H1 (cell line): ENCODE measurements at regions not wholly inside any gene's neighbourhood (a gene's known extent, or its start where the extent isn't known, plus 50 kb on each side); places are given as distances from the start of the nearest gene placed in this dataset.

Experiments used
- CTCF ChIA-PET: fragments of 300-600 bp; sonication (Branson Sonifier 250); formaldehyde crosslinking; loops from one replicate; lab custom pipeline; 2021; ENCODE audit not compliant: partially characterized antibody; lab: Charles Lee
- POLR2A ChIA-PET: fragments of 300-600 bp; sonication (Branson Sonifier 250); formaldehyde crosslinking; loops from one replicate; lab custom pipeline; 2021; ENCODE audit warnings: inconsistent platforms; ENCODE audit not compliant: partially characterized antibody; lab: Charles Lee
- DNase-seq, 2 experiments: peaks; one replicate each; pipeline versions ENCODE4 v3.0.0 to v3.0.0-alpha.2; 2010 to 2022; ENCODE audit warnings: low spot score in 2 of 2, low read depth in 1 of 2, mixed read lengths in 1 of 2
- FAIRE-seq: peaks from 2 replicates; lab custom pipeline; 2011; peaks lifted over from hg19 to GRCh38; lab: Jason Lieb, UNC
- H2AFZ ChIP-seq: 2 replicates; pipeline ENCODE4 v1.8.1; 2012; ENCODE audit warnings: low read length, inconsistent platforms
- H2AK5ac ChIP-seq: 2 replicates; pipeline ENCODE4 v1.6.1; 2013; ENCODE audit warnings: low read depth, low read length
- H2BK120ac ChIP-seq: replicated peaks from 2 replicates; pipeline ENCODE3; 2013; ENCODE audit warnings: low read depth, low read length, inconsistent platforms
- H2BK12ac ChIP-seq: 2 replicates; pipeline ENCODE4 v1.6.1; 2013; ENCODE audit warnings: low read depth, low read length
- H2BK15ac ChIP-seq: 2 replicates; pipeline ENCODE4 v1.6.1; 2013; ENCODE audit warnings: low read length
- H2BK20ac ChIP-seq: 2 replicates; pipeline ENCODE4 v1.6.1; 2013; ENCODE audit warnings: low read length
- H2BK5ac ChIP-seq: 2 replicates; pipeline ENCODE4 v1.6.1; 2013; ENCODE audit warnings: low read depth, low read length
- H3K14ac ChIP-seq: 2 replicates; pipeline ENCODE4 v1.6.1; 2013; ENCODE audit warnings: inconsistent platforms; ENCODE audit not compliant: insufficient read length
- H3K18ac ChIP-seq: 2 replicates; pipeline ENCODE4 v1.6.1; 2013; ENCODE audit warnings: low read length; ENCODE audit errors: extremely low read depth
- H3K23ac ChIP-seq: 2 replicates; pipeline ENCODE4 v1.6.1; 2013; ENCODE audit warnings: inconsistent platforms; ENCODE audit not compliant: insufficient read length
- H3K23me2 ChIP-seq: 2 replicates; pipeline ENCODE4 v1.6.1; 2013; ENCODE audit warnings: low read depth, low read length
- H3K27ac ChIP-seq: 2 replicates; pipeline ENCODE4 v1.6.1; 2011; ENCODE audit warnings: low read depth, low read length, inconsistent platforms
- H3K27me3 ChIP-seq, 4 experiments: replicated peaks in 1 of 4; 1 replicate in 1 of 4; 2 replicates in 3 of 4; pipeline versions ENCODE4 v1.6.1 to v1.8.1; 2011 to 2013; ENCODE audit warnings: low read length in 3 of 4, mild to moderate bottlenecking in 3 of 4, inconsistent platforms in 2 of 4, mixed read lengths in 2 of 4, moderate library complexity in 1 of 4; ENCODE audit not compliant: control insufficient read depth in 3 of 4, insufficient read depth in 3 of 4; ENCODE audit errors: extremely low read depth in 1 of 4
- H3K36me3 ChIP-seq, 4 experiments: 2 replicates each; pipeline versions ENCODE4 v1.6.1 to v1.8.1; 2011 to 2013; ENCODE audit warnings: mild to moderate bottlenecking in 4 of 4, low read length in 3 of 4, moderate library complexity in 2 of 4, control low read depth in 1 of 4, inconsistent platforms in 1 of 4; ENCODE audit not compliant: insufficient read depth in 4 of 4, control insufficient read depth in 2 of 4
- H3K4ac ChIP-seq: replicated peaks from 2 replicates; pipeline ENCODE3; 2013; ENCODE audit warnings: low read length, low read depth, mixed read lengths, inconsistent platforms; ENCODE audit not compliant: insufficient read length
- H3K4me1 ChIP-seq, 4 experiments: replicated peaks in 1 of 4; 1 replicate in 1 of 4; 2 replicates in 3 of 4; pipeline versions ENCODE4 v1.6.1 to v1.8.1; 2011 to 2013; ENCODE audit warnings: low read length in 3 of 4, inconsistent platforms in 2 of 4, mixed read lengths in 1 of 4; ENCODE audit not compliant: insufficient read depth in 4 of 4, control insufficient read depth in 3 of 4
- H3K4me2 ChIP-seq, 2 experiments: 2 replicates each; pipeline versions ENCODE4 v1.6.1 to v1.8.1; 2011 to 2013; ENCODE audit warnings: low read depth in 2 of 2, low read length in 2 of 2, control low read depth in 1 of 2, inconsistent platforms in 1 of 2, mild to moderate bottlenecking in 1 of 2; ENCODE audit not compliant: insufficient read depth in 1 of 2
- H3K4me3 ChIP-seq, 4 experiments: fragments of 200-600, 300-600 bp in 1 of 4; sonication (generic), shearing (Covaris generic), sonication (Bioruptor Twin) in 1 of 4; 2 replicates each; pipeline versions ENCODE4 v1.5.1 to v1.8.1; 2011 to 2016; ENCODE audit warnings: low read length in 4 of 4, low read depth in 3 of 4, control low read depth in 2 of 4, inconsistent platforms in 2 of 4, mild to moderate bottlenecking in 2 of 4, mixed read lengths in 1 of 4, moderate library complexity in 1 of 4; ENCODE audit not compliant: insufficient read depth in 2 of 4; ENCODE audit errors: extremely low read depth in 1 of 4
- H3K56ac ChIP-seq: replicated peaks from 2 replicates; pipeline ENCODE3; 2013; ENCODE audit warnings: low read depth, mild to moderate bottlenecking, mixed read lengths, low read length, inconsistent platforms; ENCODE audit not compliant: insufficient read length
- H3K79me1 ChIP-seq: 2 replicates; pipeline ENCODE4 v1.6.1; 2013; ENCODE audit warnings: low read depth, low read length, control low read depth
- H3K79me2 ChIP-seq, 2 experiments: 2 replicates each; pipeline versions ENCODE4 v1.6.1 to v1.8.1; 2012 to 2013; ENCODE audit warnings: low read length in 2 of 2, mild to moderate bottlenecking in 2 of 2, inconsistent platforms in 1 of 2; ENCODE audit not compliant: insufficient read depth in 2 of 2, control insufficient read depth in 1 of 2
- H3K9ac ChIP-seq, 4 experiments: replicated peaks in 1 of 4; 1 replicate in 1 of 4; 2 replicates in 3 of 4; pipeline versions ENCODE4 v1.6.1 to v1.8.1; 2011 to 2013; ENCODE audit warnings: low read depth in 3 of 4, low read length in 3 of 4, control low read depth in 2 of 4, mild to moderate bottlenecking in 2 of 4, moderate library complexity in 2 of 4, inconsistent platforms in 1 of 4; ENCODE audit errors: extremely low read depth in 1 of 4
- H3K9me3 ChIP-seq, 2 experiments: 2 replicates each; pipeline versions ENCODE4 v1.6.1 to v1.8.1; 2012 to 2013; ENCODE audit warnings: mild to moderate bottlenecking in 2 of 2, moderate library complexity in 2 of 2, control low read depth in 1 of 2, inconsistent platforms in 1 of 2, low read depth in 1 of 2, low read length in 1 of 2, mixed read lengths in 1 of 2; ENCODE audit not compliant: insufficient read depth in 2 of 2
- H4K20me1 ChIP-seq, 2 experiments: replicated peaks in 1 of 2; 2 replicates each; pipeline versions ENCODE3 to v1.8.1; 2011 to 2013; ENCODE audit warnings: inconsistent platforms in 2 of 2, low read length in 2 of 2, mild to moderate bottlenecking in 1 of 2; ENCODE audit not compliant: insufficient read depth in 2 of 2, control insufficient read depth in 1 of 2
- H4K5ac ChIP-seq: 2 replicates; pipeline ENCODE4 v1.6.1; 2013; ENCODE audit warnings: low read length, low read depth, mixed read lengths, inconsistent platforms; ENCODE audit not compliant: insufficient read length
- H4K8ac ChIP-seq: 2 replicates; pipeline ENCODE4 v1.8.0; 2013; ENCODE audit warnings: mild to moderate bottlenecking, moderate library complexity, low read length, inconsistent platforms; ENCODE audit not compliant: insufficient read depth; ENCODE audit errors: extremely low read depth
- H4K91ac ChIP-seq: replicated peaks from 2 replicates; pipeline ENCODE3; 2013; ENCODE audit warnings: low read length, mixed read lengths, inconsistent platforms; ENCODE audit not compliant: insufficient read length
- ASH2L ChIP-seq: fragments of 200-600, 300-600 bp; sonication (generic); IDR thresholded peaks from one replicate; pipeline ENCODE4 v1.7.1; 2017; ENCODE audit warnings: low read length
- BRCA1 ChIP-seq: IDR thresholded peaks from 2 replicates; pipeline ENCODE4 v1.6.1; 2012; ENCODE audit warnings: low read depth, low read length, improper control_type of control experiment
- CBX5 ChIP-seq: fragments of 300-800, 300-1000 bp; sonication (generic); IDR thresholded peaks from 2 replicates; pipeline ENCODE4 v1.7.1; 2016; ENCODE audit warnings: antibody characterized with exemption, low read length, low read depth
- CBX8 ChIP-seq: fragments of 300-800, 300-1000 bp; sonication (generic); IDR thresholded peaks from 2 replicates; pipeline ENCODE4 v1.7.1; 2016; ENCODE audit warnings: low read depth, low read length, borderline replicate concordance
- CHD1 ChIP-seq: IDR thresholded peaks from 2 replicates; pipeline ENCODE4 v1.6.1; 2012; ENCODE audit warnings: low read depth, low read length, improper control_type of control experiment
- CHD2 ChIP-seq: IDR thresholded peaks from 2 replicates; pipeline ENCODE4 v1.6.1; 2012; ENCODE audit warnings: low read length, improper control_type of control experiment
- EP300 ChIP-seq, 2 experiments: IDR thresholded peaks; 1 replicate in 1 of 2; 2 replicates in 1 of 2; pipeline ENCODE4 v1.6.1; 2011 to 2012; ENCODE audit warnings: low read depth in 2 of 2, low read length in 2 of 2, mild to moderate bottlenecking in 2 of 2, borderline replicate concordance in 1 of 2, inconsistent platforms in 1 of 2, moderate library complexity in 1 of 2
- FOSL1 ChIP-seq: IDR thresholded peaks from 2 replicates; pipeline ENCODE4 v1.6.1; 2011; ENCODE audit warnings: mild to moderate bottlenecking, low read depth, low read length, moderate library complexity; ENCODE audit not compliant: insufficient read depth
- JUN ChIP-seq: IDR thresholded peaks from 2 replicates; pipeline ENCODE4 v1.6.1; 2011; ENCODE audit warnings: low read depth, mild to moderate bottlenecking, improper control_type of control experiment, low read length
- KDM4A ChIP-seq: IDR thresholded peaks from one replicate; pipeline ENCODE4 v1.7.1; 2012; ENCODE audit warnings: low read depth, mild to moderate bottlenecking, moderate library complexity, low read length, inconsistent platforms; ENCODE audit not compliant: severe bottlenecking
- SIN3A ChIP-seq, 2 experiments: IDR thresholded peaks in 1 of 2; conservative IDR thresholded peaks in 1 of 2; 2 replicates each; pipeline ENCODE4 v1.6.1; 2011 to 2012; ENCODE audit warnings: low read length in 2 of 2, improper control_type of control experiment in 1 of 2, low read depth in 1 of 2, mild to moderate bottlenecking in 1 of 2
- SIX5 ChIP-seq: IDR thresholded peaks from 2 replicates; pipeline ENCODE4 v1.6.1; 2011; ENCODE audit warnings: mild to moderate bottlenecking, low read depth, low read length
- SUZ12 ChIP-seq: fragments of 200-600 bp; sonication (generic); IDR thresholded peaks from 2 replicates; pipeline ENCODE4 v1.6.1; 2012; ENCODE audit warnings: mild to moderate bottlenecking, inconsistent platforms, low read length, moderate library complexity, mixed read lengths
- TAF1 ChIP-seq: IDR thresholded peaks from 2 replicates; pipeline ENCODE4 v1.6.1; 2011; ENCODE audit warnings: mild to moderate bottlenecking, low read depth, low read length
- TBP ChIP-seq: IDR thresholded peaks from 2 replicates; pipeline ENCODE4 v1.6.1; 2011; ENCODE audit warnings: low read depth, low read length, improper control_type of control experiment
- WGBS, 2 experiments: shearing (Covaris generic) in 1 of 2; methylation state at CpG; one replicate each; pipeline versions ENCODE4 v1.1.6 to v1.1.7; 2013 to 2015; ENCODE audit warnings: low lambda C conversion rate in 2 of 2, mixed read lengths in 2 of 2, inconsistent platforms in 1 of 2, low coverage in 1 of 2, missing lambda C conversion rate in 1 of 2; ENCODE audit not compliant: insufficient replicate concordance in 2 of 2, insufficient coverage in 1 of 2, insufficient read length in 1 of 2; ENCODE audit errors: extremely low coverage in 1 of 2, missing lambda C conversion rate in 1 of 2; 5-methylcytosine and 5-hydroxymethylcytosine counted together

- no peaks in the 10 kb centered on the region for H3K79me1 ChIP-seq
- H3K4me3 ChIP-seq, result no peak overlapping the region
- no peaks in the 10 kb centered on the region for H4K20me1 ChIP-seq
- no peak overlapping the region for H2BK20ac ChIP-seq
- no peak overlapping the region for H3K9ac ChIP-seq
- no peaks in the 10 kb centered on the region for H3K9me3 ChIP-seq
- H3K79me2 ChIP-seq, result no peaks in the 10 kb centered on the region
- 91% methylated on average over 9 of the region's 9 CpGs; no CpG with 5 or more reads in 1 of the 2 experiments for WGBS, 2 experiments
- H3K56ac ChIP-seq, result no peak overlapping the region
- H3K14ac ChIP-seq, result no peak overlapping the region
- peak overlapping the region; percentile 73; the same call in 1 of the 2 replicates for H2AFZ ChIP-seq
- DNase-seq (no peak), FAIRE-seq (no peak)
- no peaks in the 10 kb centered on the region; a peak in 1 of 8 replicates for H3K36me3 ChIP-seq
- H4K5ac ChIP-seq, result no peak overlapping the region
- H2AK5ac ChIP-seq, result no peak overlapping the region
- H3K27me3 ChIP-seq, result no peaks in the 10 kb centered on the region
- no peak overlapping the region for H3K18ac ChIP-seq
- POLR2A ChIA-PET, result no interaction called here
- H4K8ac ChIP-seq, result no peak overlapping the region
- H4K91ac ChIP-seq, result no peak overlapping the region
- no peak overlapping the region for H3K4ac ChIP-seq
- H3K23ac ChIP-seq, result no peak overlapping the region
- H2BK12ac ChIP-seq, result no peak overlapping the region
- no peaks in the 10 kb centered on the region for H3K23me2 ChIP-seq
- H2BK120ac ChIP-seq, result no peak overlapping the region
- CTCF ChIA-PET, result interaction anchor here (1.5 to 2.6 kb wide), 3 partner anchors 9 to 165 kb away, joined by 4 to 10 read pairs (median 9); no protein-coding TSS in a partner anchor
- no peak overlapping the region for H3K4me2 ChIP-seq
- no peaks in the 10 kb centered on the region; a peak in 1 of 7 replicates for H3K4me1 ChIP-seq
- H2BK15ac ChIP-seq, result no peak overlapping the region
- H3K27ac ChIP-seq, result no peak overlapping the region
- H2BK5ac ChIP-seq, result no peak overlapping the region
- no peak for TF ChIP-seq ASH2L
- TF ChIP-seq TBP, result no peak
- TF ChIP-seq SIN3A (conservative IDR thresholded peaks at IDR 0.05 in 1 of 2, IDR thresholded peaks at IDR 0.05 in 1 of 2; ENCODE audit: low read depth in 1 of 2, low read length in 2 of 2), result no peak
- no peak for TF ChIP-seq JUN
- no peak for TF ChIP-seq EP300 (IDR thresholded peaks at IDR 0.05; ENCODE audit: borderline replicate concordance in 1 of 2, low read depth in 2 of 2, low read length in 2 of 2)
- no peak for TF ChIP-seq CBX8
- TF ChIP-seq SUZ12, result no peak
- TF ChIP-seq CHD1, result no peak
- no peak for TF ChIP-seq FOSL1
- TF ChIP-seq CBX5, result no peak
- TF ChIP-seq BRCA1, result no peak
- no peak for TF ChIP-seq TAF1
- no peak for TF ChIP-seq SIX5
- TF ChIP-seq KDM4A, result no peak
- no peak for TF ChIP-seq CHD2
These were observed 516.0 kb downstream of the REEP3 start for GRCh38 chr10:64037071-64037661.
